Rectal smooth muscle tissue (tissue), 1 donor: ENCODE measurements at regions not wholly inside any gene's neighbourhood (a gene's known extent, or its start where the extent isn't known, plus 50 kb on each side); places are given as distances from the start of the nearest gene placed in this dataset.
"Not testable (repeated sequence)": the region's sequence is repeated elsewhere in the genome, so short reads cannot be mapped to it uniquely, and the experiment has no call there.

Source experiments
- H3K27ac ChIP-seq: one replicate; pipeline ENCODE4 v1.7.0; 2013; ENCODE audit warnings: low read depth, low read length, inconsistent platforms
- H3K27me3 ChIP-seq: one replicate; pipeline ENCODE4 v1.7.0; 2013; ENCODE audit warnings: low read length; ENCODE audit not compliant: control insufficient read depth, insufficient read depth
- H3K36me3 ChIP-seq: one replicate; pipeline ENCODE4 v1.7.0; 2013; ENCODE audit warnings: low read length; ENCODE audit not compliant: control insufficient read depth, insufficient read depth
- H3K4me1 ChIP-seq: one replicate; pipeline ENCODE4 v1.7.0; 2013; ENCODE audit warnings: low read length; ENCODE audit not compliant: control insufficient read depth, insufficient read depth
- H3K4me3 ChIP-seq: one replicate; pipeline ENCODE4 v1.7.0; 2013; ENCODE audit warnings: low read length
- H3K9ac ChIP-seq: one replicate; pipeline ENCODE4 v1.7.0; 2013; ENCODE audit warnings: low read length

DNA sequence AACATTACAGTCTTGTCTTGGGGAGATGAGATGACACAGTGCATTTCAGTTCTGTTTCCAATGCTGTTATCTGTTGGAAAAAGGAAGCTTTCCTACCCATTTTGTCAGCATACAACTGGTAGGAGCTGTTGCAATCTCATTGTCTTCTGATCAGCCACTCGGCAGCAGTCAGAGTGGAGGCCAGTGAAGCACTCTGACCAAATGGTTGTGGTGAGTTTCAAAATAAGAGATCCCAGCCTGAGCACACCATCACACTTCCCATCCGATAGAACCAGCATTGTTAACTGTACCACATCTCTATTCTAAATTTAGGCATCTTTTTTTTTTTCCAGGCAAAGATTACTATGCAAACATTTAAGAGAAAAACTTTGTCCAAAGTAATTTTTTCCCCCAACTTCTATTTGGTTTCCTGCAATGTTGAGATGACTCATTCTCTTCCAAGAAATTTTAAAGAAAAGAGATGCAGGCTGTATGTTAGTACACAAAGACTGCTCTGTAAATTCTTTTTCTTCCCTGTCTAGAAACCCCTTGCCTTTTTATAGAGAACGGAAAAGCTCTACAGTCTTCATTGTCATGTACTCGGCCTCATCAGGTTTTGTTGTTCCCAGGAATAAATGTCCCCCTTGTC lies 90.0 kb upstream of the IKBKE start:
- not testable (repeated sequence) for H3K9ac ChIP-seq, H3K4me3 ChIP-seq, H3K27ac ChIP-seq, H3K36me3 ChIP-seq, H3K27me3 ChIP-seq, H3K4me1 ChIP-seq

GRCh38 chr1:206380791-206381610 lies 89.3 kb upstream of the IKBKE start:
- not testable (repeated sequence) for H3K4me1 ChIP-seq, H3K36me3 ChIP-seq, H3K4me3 ChIP-seq, H3K9ac ChIP-seq, H3K27ac ChIP-seq, H3K27me3 ChIP-seq

DNA sequence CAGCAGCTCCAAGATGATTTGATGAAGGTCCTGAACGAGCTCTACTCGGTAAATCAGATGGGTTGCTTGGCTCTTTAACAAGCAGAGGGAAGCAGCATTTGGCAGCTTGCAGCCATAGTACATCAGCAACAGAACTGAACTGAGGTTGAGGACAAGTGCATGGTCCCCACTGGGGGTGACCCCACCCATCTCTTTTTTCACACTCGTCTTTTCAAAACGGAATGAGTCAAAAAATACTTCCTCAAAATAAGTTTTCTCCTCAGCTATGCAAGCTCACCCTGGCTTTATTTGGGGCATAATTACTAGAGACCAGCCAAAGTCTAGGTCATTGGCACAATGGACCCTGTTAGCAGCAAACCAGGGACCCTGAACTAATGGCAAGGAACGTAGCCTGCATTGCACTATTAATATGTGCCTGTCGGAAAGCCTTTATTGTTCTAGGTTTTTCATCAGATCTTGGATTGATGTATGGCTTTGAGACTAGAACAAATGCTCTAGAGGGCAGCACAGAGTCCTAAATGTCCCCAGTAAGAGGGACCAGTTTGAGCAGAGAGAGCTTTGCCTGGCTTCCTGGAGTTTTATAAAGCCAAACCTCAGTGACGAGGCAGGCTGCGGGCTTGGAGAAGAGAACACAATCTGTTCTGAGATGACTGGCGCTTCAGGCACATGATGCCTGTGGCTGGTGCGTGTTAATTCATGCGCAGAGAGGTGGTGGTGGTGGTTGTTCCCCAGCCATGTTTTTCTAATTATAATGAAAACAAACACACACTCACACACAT lies 86.1 kb upstream of the IKBKE start:
- not testable (repeated sequence) for H3K9ac ChIP-seq, H3K36me3 ChIP-seq, H3K4me1 ChIP-seq, H3K27me3 ChIP-seq, H3K27ac ChIP-seq, H3K4me3 ChIP-seq

DNA sequence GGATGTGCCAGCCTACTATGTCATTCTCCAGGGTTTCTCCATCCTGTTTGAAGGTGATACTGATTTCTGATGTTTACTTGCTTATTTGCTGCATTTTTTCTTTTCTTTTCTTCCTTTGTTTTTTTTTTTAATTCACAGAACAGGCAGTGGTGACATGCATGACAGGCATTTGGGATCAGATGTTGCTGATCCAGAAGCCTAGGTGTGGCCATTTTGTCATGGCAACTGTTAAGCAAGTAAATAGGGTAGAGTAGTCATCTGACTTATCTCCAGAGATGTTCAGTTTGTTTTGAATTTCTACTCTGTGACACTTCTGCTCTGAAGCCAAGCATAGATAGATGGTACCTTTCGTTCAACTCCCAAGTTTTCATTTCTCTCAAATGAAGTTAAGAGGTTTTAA lies 85.4 kb upstream of the IKBKE start:
- not testable (repeated sequence) for H3K27me3 ChIP-seq, H3K4me1 ChIP-seq, H3K4me3 ChIP-seq, H3K27ac ChIP-seq, H3K36me3 ChIP-seq, H3K9ac ChIP-seq

DNA sequence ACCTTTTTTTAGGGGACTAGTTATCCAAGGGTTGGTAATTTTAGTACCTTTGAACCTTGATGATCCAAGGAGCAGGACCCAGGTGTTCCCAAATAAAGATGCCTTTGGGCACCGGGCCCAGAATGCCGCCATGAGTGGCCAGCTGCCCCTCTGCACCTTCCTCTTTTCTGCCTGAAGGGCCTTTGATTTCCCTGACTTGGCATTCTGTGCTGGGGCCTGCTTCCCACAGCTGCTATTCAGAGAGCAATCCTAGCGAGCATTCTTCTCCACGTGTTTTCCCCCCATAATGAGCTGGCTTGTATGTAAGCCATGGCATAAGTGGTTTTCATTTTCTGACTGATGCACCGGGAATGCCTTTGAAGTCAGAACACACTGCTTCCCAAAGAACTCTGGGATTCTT lies 82.6 kb upstream of the IKBKE start:
- H3K27me3 ChIP-seq, H3K4me3 ChIP-seq, H3K9ac ChIP-seq, H3K4me1 ChIP-seq, H3K36me3 ChIP-seq, H3K27ac ChIP-seq: not testable (repeated sequence)

GRCh38 chr1:206391903-206392302 lies 78.4 kb upstream of the IKBKE start:
- H3K27ac ChIP-seq, H3K36me3 ChIP-seq, H3K4me1 ChIP-seq, H3K27me3 ChIP-seq, H3K4me3 ChIP-seq, H3K9ac ChIP-seq: not testable (repeated sequence)

DNA sequence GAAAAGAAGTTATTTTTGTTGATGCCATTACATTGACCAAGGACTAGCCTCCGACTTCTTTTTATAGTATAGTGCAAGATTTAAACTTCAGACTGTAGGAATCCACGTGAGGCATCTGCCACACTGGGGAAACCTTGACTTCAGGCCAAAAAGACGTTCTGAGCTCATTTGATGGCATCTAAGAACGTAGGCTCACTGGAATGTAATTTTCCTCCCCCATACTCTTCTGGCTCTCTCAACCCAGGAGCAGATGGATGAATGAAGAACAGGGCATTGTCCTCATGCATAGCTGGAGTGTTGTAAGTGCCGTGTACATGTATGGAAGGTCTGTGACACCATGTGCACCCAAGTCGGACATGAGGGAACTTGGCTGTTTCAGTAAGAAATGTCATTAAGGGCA lies 72.8 kb upstream of the IKBKE start:
- not testable (repeated sequence) for H3K4me1 ChIP-seq, H3K9ac ChIP-seq, H3K4me3 ChIP-seq, H3K27ac ChIP-seq, H3K36me3 ChIP-seq, H3K27me3 ChIP-seq

DNA sequence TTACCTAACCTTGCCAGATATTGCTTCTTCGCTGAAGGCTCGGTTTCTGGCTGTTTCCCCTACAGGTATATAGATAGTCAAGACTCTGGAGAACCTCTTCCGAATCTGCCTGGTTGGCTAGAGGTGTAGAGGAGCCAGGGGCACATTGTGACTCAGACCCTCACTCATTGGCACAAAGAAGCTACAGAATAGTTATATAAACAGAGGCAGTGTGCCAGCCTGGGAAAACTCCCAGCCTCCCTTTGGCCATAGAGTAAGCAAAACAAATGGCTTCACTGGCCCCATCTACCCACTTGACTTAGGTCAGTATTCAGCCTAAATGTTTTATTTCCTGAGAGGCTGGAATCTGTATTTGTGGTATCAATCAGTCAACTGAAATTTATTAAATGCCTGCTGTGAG lies 72.0 kb upstream of the IKBKE start:
- not testable (repeated sequence) for H3K4me1 ChIP-seq, H3K27me3 ChIP-seq, H3K36me3 ChIP-seq, H3K9ac ChIP-seq, H3K27ac ChIP-seq, H3K4me3 ChIP-seq

DNA sequence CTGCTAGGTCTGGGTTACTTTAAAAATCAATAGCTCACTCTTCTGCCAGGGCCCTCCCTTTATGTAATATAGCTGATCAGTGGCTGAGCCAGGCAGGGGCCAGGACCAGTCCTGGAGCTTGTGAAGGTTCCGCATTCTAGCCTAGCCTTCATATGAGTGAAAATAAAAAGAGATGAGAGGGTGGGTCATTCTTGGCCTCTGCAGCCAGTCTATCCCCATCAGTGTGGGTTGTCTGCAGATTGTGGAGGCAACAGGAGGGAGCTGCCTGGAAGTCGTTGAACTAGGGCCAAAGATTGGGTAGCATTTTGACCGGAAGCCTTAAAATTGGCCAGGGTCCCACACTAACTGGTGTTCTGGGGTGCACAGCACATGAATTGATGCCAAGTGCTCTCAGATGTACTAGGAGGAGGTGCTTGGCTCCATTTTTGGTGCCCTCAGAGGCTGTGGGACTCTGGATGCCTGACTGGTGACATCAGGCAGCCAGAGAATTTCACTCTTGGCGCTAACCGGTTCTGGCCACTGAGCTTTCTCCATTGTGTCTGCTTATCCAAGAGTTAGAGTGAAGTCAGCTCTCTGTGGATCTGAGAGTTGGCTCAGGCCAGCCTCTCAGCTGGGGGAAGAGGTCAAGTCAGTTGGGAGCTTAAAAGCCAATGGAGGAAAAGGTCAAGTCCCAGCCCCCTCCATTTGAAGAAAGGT lies 66.5 kb upstream of the IKBKE start:
- not testable (repeated sequence) for H3K27me3 ChIP-seq, H3K36me3 ChIP-seq, H3K27ac ChIP-seq, H3K9ac ChIP-seq, H3K4me3 ChIP-seq, H3K4me1 ChIP-seq

GRCh38 chr1:206404309-206405027 lies 65.8 kb upstream of the IKBKE start:
- H3K27ac ChIP-seq, H3K9ac ChIP-seq, H3K4me1 ChIP-seq, H3K27me3 ChIP-seq, H3K4me3 ChIP-seq, H3K36me3 ChIP-seq: not testable (repeated sequence)

GRCh38 chr1:206405282-206405681 lies 65.0 kb upstream of the IKBKE start:
- not testable (repeated sequence) for H3K4me1 ChIP-seq, H3K4me3 ChIP-seq, H3K27me3 ChIP-seq, H3K27ac ChIP-seq, H3K36me3 ChIP-seq, H3K9ac ChIP-seq
